ENCODE measurements at regions not wholly inside any gene's neighbourhood (a gene's known extent, or its start where the extent isn't known, plus 50 kb on each side); places are given as distances from the start of the nearest gene placed in this dataset.
"Not testable (repeated sequence)": the region's sequence is repeated elsewhere in the genome, so short reads cannot be mapped to it uniquely, and the experiment has no call there.

DNA sequence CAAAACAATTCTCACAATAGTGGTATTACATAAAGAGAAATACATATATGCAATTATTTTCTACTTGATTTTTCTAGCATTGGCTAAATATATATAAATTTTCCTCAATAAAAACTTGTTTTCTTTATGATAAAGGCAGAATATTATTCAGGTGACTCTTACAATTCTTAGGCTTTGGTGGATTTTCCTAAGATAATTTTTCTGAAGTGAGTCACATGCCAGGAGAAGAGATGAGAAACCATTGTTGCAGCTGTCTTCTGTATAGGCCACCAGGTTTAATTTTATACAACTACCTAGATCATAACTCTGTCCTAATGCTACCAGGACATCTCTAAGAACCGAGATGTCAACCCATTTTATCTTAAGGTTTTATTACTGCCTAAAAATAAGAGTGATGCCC lies 552.4 kb upstream of the CDH2 start:
- intact Hi-C loops (cut with DNase I) = no loop called here
- H3K36me3 ChIP-seq (replicated peaks in 1 of 2; ENCODE audit: insufficient read depth in 1 of 2, low read depth in 2 of 2) = no peaks in the 10 kb centered on the region
- 40 to 59% methylated on average over 1 of the region's 1 CpG for WGBS, 2 donors
- no peak for TF ChIP-seq POLR2A (IDR thresholded peaks at IDR 0.05)
- TF ChIP-seq, protein P1, sequence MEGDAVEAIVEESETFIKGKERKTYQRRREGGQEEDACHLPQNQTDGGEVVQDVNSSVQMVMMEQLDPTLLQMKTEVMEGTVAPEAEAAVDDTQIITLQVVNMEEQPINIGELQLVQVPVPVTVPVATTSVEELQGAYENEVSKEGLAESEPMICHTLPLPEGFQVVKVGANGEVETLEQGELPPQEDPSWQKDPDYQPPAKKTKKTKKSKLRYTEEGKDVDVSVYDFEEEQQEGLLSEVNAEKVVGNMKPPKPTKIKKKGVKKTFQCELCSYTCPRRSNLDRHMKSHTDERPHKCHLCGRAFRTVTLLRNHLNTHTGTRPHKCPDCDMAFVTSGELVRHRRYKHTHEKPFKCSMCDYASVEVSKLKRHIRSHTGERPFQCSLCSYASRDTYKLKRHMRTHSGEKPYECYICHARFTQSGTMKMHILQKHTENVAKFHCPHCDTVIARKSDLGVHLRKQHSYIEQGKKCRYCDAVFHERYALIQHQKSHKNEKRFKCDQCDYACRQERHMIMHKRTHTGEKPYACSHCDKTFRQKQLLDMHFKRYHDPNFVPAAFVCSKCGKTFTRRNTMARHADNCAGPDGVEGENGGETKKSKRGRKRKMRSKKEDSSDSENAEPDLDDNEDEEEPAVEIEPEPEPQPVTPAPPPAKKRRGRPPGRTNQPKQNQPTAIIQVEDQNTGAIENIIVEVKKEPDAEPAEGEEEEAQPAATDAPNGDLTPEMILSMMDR (IDR thresholded peaks at IDR 0.05) = no peak
- no peaks in the 10 kb centered on the region for H3K27me3 ChIP-seq
- no peak overlapping the region for H3K27ac ChIP-seq
- no peak for ATAC-seq
- DNase-seq = no peak
- no peak overlapping the region for H3K4me3 ChIP-seq
- no peaks in the 10 kb centered on the region for H3K9me3 ChIP-seq
- no peaks in the 10 kb centered on the region for H3K4me1 ChIP-seq

DNA sequence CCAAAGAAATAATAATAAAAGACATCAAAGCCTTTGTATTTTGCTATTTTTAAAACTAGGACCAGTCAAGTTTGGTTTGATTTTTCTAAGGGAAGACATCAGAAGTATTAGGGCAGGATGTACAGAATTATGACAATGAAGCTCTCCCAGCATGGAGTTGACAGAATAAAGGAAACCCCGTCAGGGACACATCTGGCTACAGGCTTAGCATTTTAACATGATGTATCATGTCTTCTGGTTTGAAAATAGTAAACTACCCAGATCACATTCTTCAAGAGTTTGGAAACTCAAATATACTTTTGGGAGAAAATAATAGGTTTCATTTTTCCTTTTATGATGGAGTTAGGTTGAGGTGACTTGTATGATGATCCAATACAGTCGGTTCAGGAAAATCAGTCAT lies 552.0 kb upstream of the CDH2 start:
- ATAC-seq (no peak), DNase-seq (no peak)
- Histone ChIP-seq H3K4me1 (no peaks in the 10 kb centered on the region), H3K27ac (no peak overlapping the region), H3K9me3 (no peaks in the 10 kb centered on the region), H3K4me3 (no peak overlapping the region), H3K36me3 (replicated peaks in 1 of 2; ENCODE audit: insufficient read depth in 1 of 2, low read depth in 2 of 2) (no peaks in the 10 kb centered on the region), H3K27me3 (no peaks in the 10 kb centered on the region)
- TF ChIP-seq, protein P1 (IDR thresholded peaks at IDR 0.05) = no peak
- no peak for TF ChIP-seq POLR2A (IDR thresholded peaks at IDR 0.05)
- WGBS, 2 donors = 24 to 56% methylated on average over 2 of the region's 2 CpGs
- intact Hi-C loops (cut with DNase I) = no loop called here

GRCh38 chr18:28727189-28727588 lies 550.3 kb upstream of the CDH2 start:
- WGBS, 2 donors = 69 to 71% methylated on average over 4 of the region's 4 CpGs
- DNase-seq; H3K36me3 ChIP-seq (replicated peaks in 1 of 2; ENCODE audit: insufficient read depth in 1 of 2, low read depth in 2 of 2); H3K27me3 ChIP-seq; H3K9me3 ChIP-seq; H3K4me1 ChIP-seq; H3K4me3 ChIP-seq; ATAC-seq; intact Hi-C loops (cut with DNase I); H3K27ac ChIP-seq: not testable (repeated sequence)

DNA sequence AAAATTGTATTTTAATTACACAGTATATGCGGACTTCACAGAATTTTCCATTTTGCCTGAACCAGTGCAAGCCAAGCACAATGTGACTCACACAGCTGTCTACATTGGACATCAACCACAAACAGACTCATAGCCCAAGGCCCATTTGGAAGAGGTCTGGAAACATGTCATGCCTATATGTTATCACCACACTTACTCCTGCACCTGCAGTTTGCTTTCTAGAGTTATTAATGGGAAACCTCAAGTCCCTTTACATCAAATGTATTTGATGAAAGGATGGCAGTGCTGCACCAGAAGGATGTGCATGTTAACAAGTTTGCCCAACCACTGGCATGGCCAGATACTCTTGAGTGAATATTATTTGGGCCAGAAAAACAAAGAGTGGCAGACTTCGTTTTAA lies 548.9 kb upstream of the CDH2 start:
- TF ChIP-seq, protein P1 (IDR thresholded peaks at IDR 0.05) = no peak
- no peak for TF ChIP-seq POLR2A (IDR thresholded peaks at IDR 0.05)
- Histone ChIP-seq H3K27me3 (no peaks in the 10 kb centered on the region), H3K27ac (no peak overlapping the region), H3K9me3 (no peaks in the 10 kb centered on the region), H3K36me3 (replicated peaks in 1 of 2; ENCODE audit: insufficient read depth in 1 of 2, low read depth in 2 of 2) (no peaks in the 10 kb centered on the region), H3K4me3 (no peak overlapping the region), H3K4me1 (no peaks in the 10 kb centered on the region)
- intact Hi-C loops (cut with DNase I) = no loop called here
- ATAC-seq = no peak
- DNase-seq = no peak
- WGBS, 2 donors = 61 to 73% methylated on average over 2 of the region's 2 CpGs

DNA sequence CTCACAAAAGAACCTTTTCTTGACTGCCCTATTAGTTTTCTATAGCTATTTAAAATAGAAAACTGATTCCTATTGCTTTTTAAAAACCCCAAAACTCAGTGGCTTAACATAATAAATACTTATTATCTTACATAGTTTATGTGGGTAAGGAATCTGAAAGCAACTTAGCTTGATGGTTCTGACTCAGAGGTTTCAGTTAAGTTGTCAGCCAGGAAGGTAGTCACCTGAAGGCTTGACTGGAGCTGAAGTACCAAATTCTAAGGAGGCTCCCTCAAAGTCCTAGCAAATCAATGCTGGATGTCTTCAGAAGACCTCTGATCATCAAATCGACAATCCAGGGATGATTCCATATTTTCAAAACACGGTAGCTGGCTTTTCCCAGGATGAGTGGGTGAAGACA lies 546.6 kb upstream of the CDH2 start:
- no peak for TF ChIP-seq POLR2A (IDR thresholded peaks at IDR 0.05)
- TF ChIP-seq, protein P1 (IDR thresholded peaks at IDR 0.05) = no peak
- no peaks in the 10 kb centered on the region for H3K36me3 ChIP-seq (replicated peaks in 1 of 2; ENCODE audit: insufficient read depth in 1 of 2, low read depth in 2 of 2)
- H3K27ac ChIP-seq = no peak overlapping the region
- H3K27me3 ChIP-seq = no peaks in the 10 kb centered on the region
- intact Hi-C loops (cut with DNase I) = no loop called here
- H3K4me1 ChIP-seq = no peaks in the 10 kb centered on the region
- WGBS, 2 donors = 58 to 76% methylated on average over 2 of the region's 2 CpGs
- no peak for ATAC-seq
- DNase-seq = no peak
- no peaks in the 10 kb centered on the region for H3K9me3 ChIP-seq
- H3K4me3 ChIP-seq = no peak overlapping the region

Measured in body of pancreas (tissue), 4 donors.